Thyroid gland (tissue), 4 donors: ENCODE measurements at regions not wholly inside any gene's neighbourhood (a gene's known extent, or its start where the extent isn't known, plus 50 kb on each side); places are given as distances from the start of the nearest gene placed in this dataset.

Experiments used
- DNase-seq, 2 donors: peaks; one replicate each; pipeline ENCODE4 v3.0.0-alpha.2; 2019
- H3K27ac ChIP-seq, 3 donors: fragments of 200-600 bp; sonication (generic); 1 replicate in 2 of 3; 2 replicates in 1 of 3; pipeline ENCODE4 v1.5.1; 2016 to 2019; ENCODE audit warnings: mild to moderate bottlenecking in 1 of 3, moderate library complexity in 1 of 3
- H3K27me3 ChIP-seq: fragments of 200-600 bp; sonication (generic); one replicate; pipeline ENCODE4 v1.5.1; 2019
- H3K36me3 ChIP-seq, 2 donors: fragments of 200-600 bp; sonication (generic); one replicate each; pipeline ENCODE4 v1.5.1; 2016 to 2019
- H3K4me1 ChIP-seq, 2 donors: fragments of 200-600 bp; sonication (generic); one replicate each; pipeline ENCODE4 v1.5.1; 2017 to 2019
- H3K4me3 ChIP-seq, 3 donors: fragments of 200-600 bp; sonication (generic); replicated peaks in 1 of 3; 1 replicate in 2 of 3; 2 replicates in 1 of 3; pipeline ENCODE4 v1.5.1; 2016; ENCODE audit warnings: mild to moderate bottlenecking in 1 of 3
- H3K9me3 ChIP-seq: fragments of 200-600 bp; sonication (generic); one replicate; pipeline ENCODE4 v1.5.1; 2017
- CTCF ChIP-seq, 6 experiments: fragments of 200-600 bp in 3 of 6; fragments of 450-650 bp in 3 of 6; sonication (generic) in 3 of 6; IDR thresholded peaks; one replicate each; pipeline ENCODE4 v1.5.1; 2016 to 2019; ENCODE audit warnings: antibody characterized with exemption in 6 of 6, mild to moderate bottlenecking in 2 of 6, inconsistent platforms in 1 of 6, moderate library complexity in 1 of 6
- POLR2A ChIP-seq, 2 donors: fragments of 450-650 bp; IDR thresholded peaks; one replicate each; pipeline ENCODE4 v1.6.1; 2017; ENCODE audit warnings: antibody characterized with exemption in 2 of 2, mild to moderate bottlenecking in 2 of 2, moderate library complexity in 1 of 2
- WGBS, 2 donors: methylation state at CpG; one replicate each; pipeline ENCODE4 v1.1.5; 2017; 5-methylcytosine and 5-hydroxymethylcytosine counted together
- intact Hi-C: fragments of 100-400 bp; cut with DNase I; formaldehyde crosslinking; loops from one replicate; pipeline ENCODE4 v1.15.1; 2023

GRCh38 chr9:19651681-19652080 lies 137.2 kb downstream of the SLC24A2 start:
- Histone ChIP-seq H3K4me1 (no peaks in the 10 kb centered on the region), H3K36me3 (no peaks in the 10 kb centered on the region), H3K27me3 (no peaks in the 10 kb centered on the region), H3K27ac (no peak overlapping the region), H3K9me3 (no peaks in the 10 kb centered on the region), H3K4me3 (no peak overlapping the region)
- DNase-seq: no peak
- intact Hi-C loops: no loop called here
- 93 to 95% methylated on average over 7 of the region's 7 CpGs for WGBS, 2 donors
- TF ChIP-seq POLR2A (IDR thresholded peaks at IDR 0.05) (no peak), CTCF (IDR thresholded peaks at IDR 0.05) (no peak)

- Histone ChIP-seq H3K36me3 (no peaks in the 10 kb centered on the region), H3K27ac (no peak overlapping the region), H3K4me1 (no peaks in the 10 kb centered on the region), H3K27me3 (no peaks in the 10 kb centered on the region), H3K4me3 (no peak overlapping the region), H3K9me3 (no peaks in the 10 kb centered on the region)
- WGBS, 2 donors: 81 to 92% methylated on average over 2 of the region's 2 CpGs
- no peak for TF ChIP-seq POLR2A (IDR thresholded peaks at IDR 0.05)
- TF ChIP-seq CTCF (IDR thresholded peaks at IDR 0.05): no peak
- no peak for DNase-seq
- intact Hi-C loops: no loop called here
Observed at GRCh38 chr9:19650312-19650711, 138.5 kb downstream of the SLC24A2 start.

- H3K4me3 ChIP-seq: no peak overlapping the region
- no peaks in the 10 kb centered on the region for H3K27me3 ChIP-seq
- intact Hi-C loops: no loop called here
- no peak overlapping the region for H3K27ac ChIP-seq
- no peak for DNase-seq
- no peak for TF ChIP-seq POLR2A (IDR thresholded peaks at IDR 0.05)
- TF ChIP-seq CTCF (IDR thresholded peaks at IDR 0.05): no peak
- no peaks in the 10 kb centered on the region for H3K9me3 ChIP-seq
- WGBS, 2 donors: 82 to 83% methylated on average over 4 of the region's 4 CpGs
- no peaks in the 10 kb centered on the region for H3K36me3 ChIP-seq
- no peaks in the 10 kb centered on the region for H3K4me1 ChIP-seq
Observed at GRCh38 chr9:19649336-19650041, 139.3 kb downstream of the SLC24A2 start.

GRCh38 chr9:19648672-19649071 lies 140.2 kb downstream of the SLC24A2 start:
- intact Hi-C loops: no loop called here
- Histone ChIP-seq H3K27me3 (no peaks in the 10 kb centered on the region), H3K4me3 (no peak overlapping the region), H3K27ac (no peak overlapping the region), H3K9me3 (no peaks in the 10 kb centered on the region), H3K4me1 (no peaks in the 10 kb centered on the region), H3K36me3 (no peaks in the 10 kb centered on the region)
- TF ChIP-seq POLR2A (IDR thresholded peaks at IDR 0.05): no peak
- no peak for TF ChIP-seq CTCF (IDR thresholded peaks at IDR 0.05)
- DNase-seq: no peak
- WGBS, 2 donors: 64 to 72% methylated on average over 2 of the region's 2 CpGs

GRCh38 chr9:19643875-19644274 lies 145.0 kb downstream of the SLC24A2 start:
- no peak for DNase-seq
- no peaks in the 10 kb centered on the region for H3K4me1 ChIP-seq
- intact Hi-C loops: no loop called here
- TF ChIP-seq POLR2A (IDR thresholded peaks at IDR 0.05) (no peak), CTCF (IDR thresholded peaks at IDR 0.05) (no peak)
- H3K9me3 ChIP-seq: no peaks in the 10 kb centered on the region
- no peak overlapping the region for H3K27ac ChIP-seq
- H3K4me3 ChIP-seq: no peak overlapping the region
- H3K27me3 ChIP-seq: no peaks in the 10 kb centered on the region
- no peaks in the 10 kb centered on the region for H3K36me3 ChIP-seq
